ENCODE measurements at regions not wholly inside any gene's neighbourhood (a gene's known extent, or its start where the extent isn't known, plus 50 kb on each side); places are given as distances from the start of the nearest gene placed in this dataset.

DNA sequence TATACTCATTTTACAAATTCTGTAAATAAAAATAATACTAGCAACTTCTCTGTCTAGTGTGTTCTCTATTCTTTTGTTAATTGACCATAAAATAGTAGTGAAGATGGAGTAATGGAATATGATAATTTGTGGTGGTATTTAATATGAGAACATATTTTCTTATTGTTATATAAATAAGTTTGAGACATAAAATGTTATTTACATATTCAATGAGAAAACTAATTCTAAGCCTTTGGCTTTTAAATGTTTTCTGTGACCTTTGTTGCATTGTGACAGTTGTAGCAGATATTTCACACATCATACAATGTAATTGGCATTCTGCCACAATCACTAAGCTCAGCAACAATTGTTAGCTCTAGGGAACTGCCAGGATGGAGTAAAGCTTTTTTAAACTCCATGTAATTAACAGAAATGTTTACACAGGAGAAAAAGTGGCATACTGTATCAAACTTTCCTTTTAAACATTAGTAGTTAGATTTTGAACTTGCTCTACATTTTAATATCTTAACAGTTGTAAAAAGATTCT lies 562.1 kb upstream of the PCDH9 start:
- no peak for TF ChIP-seq POLR2A (IDR thresholded peaks at IDR 0.05)
- TF ChIP-seq, protein P1, sequence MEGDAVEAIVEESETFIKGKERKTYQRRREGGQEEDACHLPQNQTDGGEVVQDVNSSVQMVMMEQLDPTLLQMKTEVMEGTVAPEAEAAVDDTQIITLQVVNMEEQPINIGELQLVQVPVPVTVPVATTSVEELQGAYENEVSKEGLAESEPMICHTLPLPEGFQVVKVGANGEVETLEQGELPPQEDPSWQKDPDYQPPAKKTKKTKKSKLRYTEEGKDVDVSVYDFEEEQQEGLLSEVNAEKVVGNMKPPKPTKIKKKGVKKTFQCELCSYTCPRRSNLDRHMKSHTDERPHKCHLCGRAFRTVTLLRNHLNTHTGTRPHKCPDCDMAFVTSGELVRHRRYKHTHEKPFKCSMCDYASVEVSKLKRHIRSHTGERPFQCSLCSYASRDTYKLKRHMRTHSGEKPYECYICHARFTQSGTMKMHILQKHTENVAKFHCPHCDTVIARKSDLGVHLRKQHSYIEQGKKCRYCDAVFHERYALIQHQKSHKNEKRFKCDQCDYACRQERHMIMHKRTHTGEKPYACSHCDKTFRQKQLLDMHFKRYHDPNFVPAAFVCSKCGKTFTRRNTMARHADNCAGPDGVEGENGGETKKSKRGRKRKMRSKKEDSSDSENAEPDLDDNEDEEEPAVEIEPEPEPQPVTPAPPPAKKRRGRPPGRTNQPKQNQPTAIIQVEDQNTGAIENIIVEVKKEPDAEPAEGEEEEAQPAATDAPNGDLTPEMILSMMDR (IDR thresholded peaks at IDR 0.05), result no peak

Data from heart left ventricle (tissue), 13 donors.